Prostate gland (tissue), 2 donors: ENCODE measurements at regions not wholly inside any gene's neighbourhood (a gene's known extent, or its start where the extent isn't known, plus 50 kb on each side); places are given as distances from the start of the nearest gene placed in this dataset.
A peak's percentile ranks its signal among the peaks of the same experiment; 100 is the strongest.
"Not testable (repeated sequence)": the region's sequence is repeated elsewhere in the genome, so short reads cannot be mapped to it uniquely, and the experiment has no call there.

Experiments
- DNase-seq: peaks from one replicate; pipeline ENCODE4 v3.0.0-alpha.2; 2019; ENCODE audit warnings: low spot score
- H3K27ac ChIP-seq, 2 donors: fragments of 200-600 bp; sonication (generic); 2 replicates each; pipeline ENCODE4 v1.5.1; 2017 to 2019
- H3K27me3 ChIP-seq: fragments of 200-600 bp; sonication (generic); replicated peaks from 2 replicates; pipeline ENCODE4 v1.5.1; 2019; ENCODE audit not compliant: insufficient read depth
- H3K36me3 ChIP-seq, 2 donors: fragments of 200-600 bp; sonication (generic); 1 replicate in 1 of 2; 2 replicates in 1 of 2; pipeline versions ENCODE4 v1.5.1 to v1.8.1; 2017 to 2019
- H3K4me1 ChIP-seq: fragments of 200-600 bp; sonication (generic); replicated peaks from 2 replicates; pipeline ENCODE4 v1.5.1; 2019
- H3K4me3 ChIP-seq, 2 donors: fragments of 200-600 bp; sonication (generic); 2 replicates each; pipeline ENCODE4 v1.5.1; 2017 to 2019
- H3K9me3 ChIP-seq: fragments of 200-600 bp; sonication (generic); 2 replicates; pipeline ENCODE4 v1.5.1; 2017
- POLR2A ChIP-seq: fragments of 450-650 bp; IDR thresholded peaks from one replicate; pipeline ENCODE4 v1.6.1; 2016; ENCODE audit warnings: antibody characterized with exemption, mild to moderate bottlenecking
- POLR2AphosphoS5 ChIP-seq: sonication (generic); formaldehyde crosslinking; IDR thresholded peaks from one replicate; pipeline ENCODE4 v1.6.1; 2017; ENCODE audit warnings: antibody characterized with exemption
- WGBS: methylation state at CpG from one replicate; pipeline ENCODE4 v1.1.5; 2018; 5-methylcytosine and 5-hydroxymethylcytosine counted together
- intact Hi-C: fragments of 100-400 bp; cut with DNase I; formaldehyde crosslinking; loops from one replicate; pipeline ENCODE4 v1.14.2; 2022
- TF ChIP-seq, protein P1 (sequence below), 4 experiments: fragments of 200-600 bp in 2 of 4; fragments of 450-650 bp in 2 of 4; sonication (generic) in 2 of 4; IDR thresholded peaks; 1 replicate in 3 of 4; 2 replicates in 1 of 4; pipeline ENCODE4 v1.5.1; 2016 to 2019; ENCODE audit warnings: antibody characterized with exemption in 4 of 4, mild to moderate bottlenecking in 2 of 4, moderate library complexity in 2 of 4

DNA sequence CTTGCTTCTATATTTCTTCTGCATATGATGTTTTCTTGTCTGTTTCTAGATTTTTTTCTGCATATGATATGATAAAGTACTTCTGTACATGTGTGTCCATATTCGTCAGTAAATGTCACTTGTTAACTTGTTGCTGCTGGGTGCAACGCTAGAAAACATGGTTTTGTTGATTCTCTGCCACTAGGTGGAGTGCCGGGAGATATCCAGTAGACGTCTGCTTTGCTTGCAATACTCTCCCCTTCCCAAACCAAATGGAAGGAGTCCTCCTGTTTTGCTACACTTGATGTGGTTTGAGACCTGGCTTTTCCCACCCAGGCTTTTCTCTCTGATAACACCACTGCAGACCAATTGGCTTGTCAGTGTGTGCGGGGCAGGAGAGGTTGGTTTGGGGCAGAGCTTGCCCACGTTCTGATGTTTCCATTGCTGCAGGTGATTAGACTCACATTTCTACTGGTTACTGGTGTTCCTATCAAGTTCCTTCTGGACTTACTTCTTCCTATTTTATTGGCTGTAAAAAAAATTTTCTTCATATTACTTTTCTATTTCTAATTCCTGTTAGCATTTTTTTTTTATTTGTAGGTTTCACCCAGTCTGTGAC lies 900.0 kb upstream of the CDH10 start:
- Histone ChIP-seq H3K4me1 (no peaks in the 10 kb centered on the region), H3K27ac (no peak overlapping the region), H3K27me3 (no peaks in the 10 kb centered on the region), H3K9me3 (no peaks in the 10 kb centered on the region), H3K4me3 (no peak overlapping the region), H3K36me3 (no peaks in the 10 kb centered on the region)
- no peak for TF ChIP-seq POLR2A
- TF ChIP-seq, protein P1, sequence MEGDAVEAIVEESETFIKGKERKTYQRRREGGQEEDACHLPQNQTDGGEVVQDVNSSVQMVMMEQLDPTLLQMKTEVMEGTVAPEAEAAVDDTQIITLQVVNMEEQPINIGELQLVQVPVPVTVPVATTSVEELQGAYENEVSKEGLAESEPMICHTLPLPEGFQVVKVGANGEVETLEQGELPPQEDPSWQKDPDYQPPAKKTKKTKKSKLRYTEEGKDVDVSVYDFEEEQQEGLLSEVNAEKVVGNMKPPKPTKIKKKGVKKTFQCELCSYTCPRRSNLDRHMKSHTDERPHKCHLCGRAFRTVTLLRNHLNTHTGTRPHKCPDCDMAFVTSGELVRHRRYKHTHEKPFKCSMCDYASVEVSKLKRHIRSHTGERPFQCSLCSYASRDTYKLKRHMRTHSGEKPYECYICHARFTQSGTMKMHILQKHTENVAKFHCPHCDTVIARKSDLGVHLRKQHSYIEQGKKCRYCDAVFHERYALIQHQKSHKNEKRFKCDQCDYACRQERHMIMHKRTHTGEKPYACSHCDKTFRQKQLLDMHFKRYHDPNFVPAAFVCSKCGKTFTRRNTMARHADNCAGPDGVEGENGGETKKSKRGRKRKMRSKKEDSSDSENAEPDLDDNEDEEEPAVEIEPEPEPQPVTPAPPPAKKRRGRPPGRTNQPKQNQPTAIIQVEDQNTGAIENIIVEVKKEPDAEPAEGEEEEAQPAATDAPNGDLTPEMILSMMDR (IDR thresholded peaks at IDR 0.05) = peak in 2 of 4 experiments; percentile 21 to 41
- intact Hi-C loops = no loop called here
- WGBS = 32% methylated on average over 6 of the region's 6 CpGs
- no peak for DNase-seq

DNA sequence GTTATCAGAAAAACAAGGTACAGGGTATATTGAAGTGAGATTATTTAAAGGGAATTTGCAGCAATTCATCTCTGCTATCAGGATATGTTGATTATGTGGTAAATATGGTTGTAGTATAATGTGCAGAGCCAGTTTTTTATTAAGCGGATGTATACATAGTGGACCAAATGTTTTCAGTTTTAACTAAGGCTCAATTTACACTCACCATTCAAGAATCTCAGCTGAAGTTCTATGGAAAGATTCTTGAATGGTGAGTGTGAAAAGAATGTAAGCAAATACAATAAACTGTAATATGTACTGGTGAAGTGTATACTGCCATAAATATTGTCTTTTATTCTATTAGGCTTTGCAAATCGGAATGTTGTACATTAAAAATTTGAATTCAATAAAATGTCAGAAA lies 895.9 kb upstream of the CDH10 start:
- TF ChIP-seq POLR2A (no peak), POLR2AphosphoS5 (no peak)
- TF ChIP-seq, protein P1 (IDR thresholded peaks at IDR 0.05) = no peak
- H3K36me3 ChIP-seq = no peaks in the 10 kb centered on the region
- 42% methylated on average over 2 of the region's 2 CpGs for WGBS
- DNase-seq = no peak
- no peak overlapping the region for H3K27ac ChIP-seq
- no peaks in the 10 kb centered on the region for H3K4me1 ChIP-seq
- H3K4me3 ChIP-seq = no peak overlapping the region
- H3K27me3 ChIP-seq = no peaks in the 10 kb centered on the region
- no peaks in the 10 kb centered on the region for H3K9me3 ChIP-seq
- intact Hi-C loops = no loop called here

DNA sequence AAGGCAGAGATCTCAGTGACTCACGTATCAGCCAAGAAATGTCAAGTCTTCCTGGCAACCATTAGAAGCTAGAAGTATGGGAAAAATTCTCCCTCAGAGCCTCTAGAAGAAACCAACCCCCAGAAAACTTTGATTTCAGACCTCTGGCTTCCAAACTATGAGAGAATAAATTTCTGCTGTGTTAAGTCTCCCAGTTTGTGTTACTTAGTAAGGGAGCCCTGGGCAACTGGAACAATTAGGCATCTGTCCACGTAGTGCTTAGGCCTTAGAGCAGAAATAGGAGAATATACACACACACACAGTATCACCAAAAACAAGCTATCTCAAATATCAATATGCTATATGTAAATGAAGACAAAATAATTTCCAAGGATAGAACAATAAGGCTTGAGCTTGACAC lies 894.8 kb upstream of the CDH10 start:
- no peak for DNase-seq
- WGBS = 66% methylated on average over 2 of the region's 2 CpGs
- TF ChIP-seq, protein P1 (IDR thresholded peaks at IDR 0.05) = no peak
- TF ChIP-seq POLR2AphosphoS5 = no peak
- no peak for TF ChIP-seq POLR2A
- intact Hi-C loops = no loop called here
- Histone ChIP-seq H3K36me3 (no peaks in the 10 kb centered on the region), H3K4me3 (no peak overlapping the region), H3K27ac (no peak overlapping the region), H3K27me3 (no peaks in the 10 kb centered on the region), H3K9me3 (no peaks in the 10 kb centered on the region), H3K4me1 (no peaks in the 10 kb centered on the region)

DNA sequence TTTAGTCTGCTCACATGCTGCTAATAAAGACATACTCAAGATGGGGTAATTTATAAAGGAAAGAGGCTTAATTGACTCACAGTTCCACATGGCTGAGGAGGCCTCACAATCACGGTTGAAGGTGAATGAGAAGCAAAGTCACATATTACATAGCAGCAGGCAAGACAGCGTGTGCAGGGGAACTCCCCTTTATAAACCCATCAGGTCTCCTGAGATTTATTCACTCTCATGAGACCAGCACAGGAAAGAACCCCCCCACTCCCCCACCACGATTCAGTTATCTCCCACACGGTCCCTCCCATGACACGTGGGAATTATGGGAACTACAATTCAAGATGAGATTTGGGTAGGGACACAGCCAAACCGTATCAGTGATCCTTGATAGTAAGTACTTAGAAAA lies 891.7 kb upstream of the CDH10 start:
- DNase-seq, H3K36me3 ChIP-seq, H3K27me3 ChIP-seq, H3K4me3 ChIP-seq, H3K27ac ChIP-seq, H3K9me3 ChIP-seq, intact Hi-C loops, H3K4me1 ChIP-seq: not testable (repeated sequence)
- WGBS = 74% methylated on average over 6 of the region's 6 CpGs

DNA sequence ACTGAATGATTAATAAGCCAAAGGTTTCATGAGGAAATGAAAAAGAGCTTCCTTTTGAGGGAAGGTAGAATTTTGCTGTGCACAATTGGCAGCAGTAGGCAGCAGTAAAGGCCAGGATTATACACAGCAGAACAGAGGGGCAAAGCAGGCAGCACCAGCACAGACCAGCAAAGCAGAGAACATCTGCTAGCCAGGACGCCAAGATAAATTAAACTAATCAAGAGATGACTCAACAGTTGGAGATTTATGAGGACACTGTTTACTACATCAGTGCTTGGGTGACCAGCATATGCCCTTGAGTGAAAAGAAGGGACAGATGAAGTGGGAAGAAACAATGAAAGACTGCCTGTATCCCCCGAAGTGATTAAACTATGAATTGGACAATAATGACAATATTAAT lies 871.4 kb upstream of the CDH10 start:
- H3K9me3 ChIP-seq = no peaks in the 10 kb centered on the region
- no peaks in the 10 kb centered on the region for H3K4me1 ChIP-seq
- H3K27ac ChIP-seq = no peak overlapping the region
- no peaks in the 10 kb centered on the region for H3K27me3 ChIP-seq
- whole genome bisulfite sequencing = 39% methylated on average over 2 of the region's 2 CpGs
- no peaks in the 10 kb centered on the region for H3K36me3 ChIP-seq
- no peak overlapping the region for H3K4me3 ChIP-seq
- TF ChIP-seq, protein P1 (IDR thresholded peaks at IDR 0.05) = no peak
- TF ChIP-seq POLR2AphosphoS5 = no peak
- TF ChIP-seq POLR2A = no peak
- DNase-seq = no peak
- intact Hi-C loops = no loop called here
